ENCODE measurements at regions not wholly inside any gene's neighbourhood (a gene's known extent, or its start where the extent isn't known, plus 50 kb on each side); places are given as distances from the start of the nearest gene placed in this dataset.

- Histone ChIP-seq H3K27me3 (ENCODE audit: control insufficient read depth in 5 of 5, insufficient read depth in 4 of 5, low read length in 5 of 5) (peaks cover 0 to 19% (median 0%) of the 10 kb centered on the region in 5 donors), H3K9ac (ENCODE audit: low read length in 5 of 5) (no peak overlapping the region), H3K4me1 (ENCODE audit: control insufficient read depth in 5 of 5, insufficient read depth in 5 of 5, low read length in 5 of 5) (peaks cover 0 to 13% (median 10%) of the 10 kb centered on the region in 5 donors), H3K27ac (ENCODE audit: low read depth, low read length) (no peak overlapping the region), H3K9me3 (ENCODE audit: control insufficient read depth in 5 of 5, low read length in 5 of 5) (peaks cover 0 to 14% (median 7%) of the 10 kb centered on the region in 5 donors), H3K36me3 (ENCODE audit: control insufficient read depth in 5 of 5, insufficient read depth in 5 of 5, low read length in 5 of 5) (no peaks in the 10 kb centered on the region), H3K4me3 (ENCODE audit: low read depth in 1 of 5, low read length in 5 of 5) (no peak overlapping the region)
Observed at GRCh38 chr1:14365301-14365988, 233.0 kb upstream of the KAZN start.

GRCh38 chr1:14366091-14367018 lies 232.1 kb upstream of the KAZN start:
- H3K36me3 ChIP-seq (ENCODE audit: control insufficient read depth in 5 of 5, insufficient read depth in 5 of 5, low read length in 5 of 5) = no peaks in the 10 kb centered on the region
- peak overlapping the region in 1 of 5 donors; percentile 5 for H3K9ac ChIP-seq (ENCODE audit: low read length in 5 of 5)
- H3K4me3 ChIP-seq (ENCODE audit: low read depth in 1 of 5, low read length in 5 of 5) = peak overlapping the region in 2 of 5 donors; percentile 1 to 13
- peaks cover 0 to 13% (median 10%) of the 10 kb centered on the region in 5 donors for H3K4me1 ChIP-seq (ENCODE audit: control insufficient read depth in 5 of 5, insufficient read depth in 5 of 5, low read length in 5 of 5)
- H3K27me3 ChIP-seq (ENCODE audit: control insufficient read depth in 5 of 5, insufficient read depth in 4 of 5, low read length in 5 of 5) = peaks cover 0 to 19% (median 0%) of the 10 kb centered on the region in 5 donors
- H3K27ac ChIP-seq (ENCODE audit: low read depth, low read length) = no peak overlapping the region
- H3K9me3 ChIP-seq (ENCODE audit: control insufficient read depth in 5 of 5, low read length in 5 of 5) = peaks cover 0 to 11% (median 7%) of the 10 kb centered on the region in 5 donors

GRCh38 chr1:14367451-14367850 lies 231.0 kb upstream of the KAZN start:
- Histone ChIP-seq H3K27ac (ENCODE audit: low read depth, low read length) (no peak overlapping the region), H3K27me3 (ENCODE audit: control insufficient read depth in 5 of 5, insufficient read depth in 4 of 5, low read length in 5 of 5) (peaks cover 0 to 19% (median 0%) of the 10 kb centered on the region in 5 donors), H3K36me3 (ENCODE audit: control insufficient read depth in 5 of 5, insufficient read depth in 5 of 5, low read length in 5 of 5) (no peaks in the 10 kb centered on the region), H3K9ac (ENCODE audit: low read length in 5 of 5) (no peak overlapping the region), H3K4me1 (ENCODE audit: control insufficient read depth in 5 of 5, insufficient read depth in 5 of 5, low read length in 5 of 5) (peaks cover 0 to 13% (median 10%) of the 10 kb centered on the region in 5 donors), H3K4me3 (ENCODE audit: low read depth in 1 of 5, low read length in 5 of 5) (no peak overlapping the region), H3K9me3 (ENCODE audit: control insufficient read depth in 5 of 5, low read length in 5 of 5) (peaks cover 0 to under 1% (median 0%) of the 10 kb centered on the region in 5 donors)

GRCh38 chr1:14369526-14370213 lies 228.8 kb upstream of the KAZN start:
- Histone ChIP-seq H3K27ac (ENCODE audit: low read depth, low read length) (no peak overlapping the region), H3K4me1 (ENCODE audit: control insufficient read depth in 5 of 5, insufficient read depth in 5 of 5, low read length in 5 of 5) (peaks cover 0 to 13% (median 10%) of the 10 kb centered on the region in 5 donors), H3K27me3 (ENCODE audit: control insufficient read depth in 5 of 5, insufficient read depth in 4 of 5, low read length in 5 of 5) (peaks cover 0 to 19% (median 0%) of the 10 kb centered on the region in 5 donors)

GRCh38 chr1:14371771-14372497 lies 226.6 kb upstream of the KAZN start:
- Histone ChIP-seq H3K9ac (ENCODE audit: low read length in 5 of 5) (no peak overlapping the region), H3K4me1 (ENCODE audit: control insufficient read depth in 5 of 5, insufficient read depth in 5 of 5, low read length in 5 of 5) (peaks cover 0 to 1% (median 0%) of the 10 kb centered on the region in 5 donors)

More at GRCh38 chr1:14369526-14370213, 228.8 kb upstream of the KAZN start:
- H3K9me3 ChIP-seq (ENCODE audit: control insufficient read depth in 5 of 5, low read length in 5 of 5) = no peaks in the 10 kb centered on the region
- H3K36me3 ChIP-seq (ENCODE audit: control insufficient read depth in 5 of 5, insufficient read depth in 5 of 5, low read length in 5 of 5) = no peaks in the 10 kb centered on the region
- no peak overlapping the region for H3K4me3 ChIP-seq (ENCODE audit: low read depth in 1 of 5, low read length in 5 of 5)
- no peak overlapping the region for H3K9ac ChIP-seq (ENCODE audit: low read length in 5 of 5)

GRCh38 chr1:14372526-14372925 lies 226.0 kb upstream of the KAZN start:
- H3K36me3 ChIP-seq (ENCODE audit: control insufficient read depth in 5 of 5, insufficient read depth in 5 of 5, low read length in 5 of 5) = no peaks in the 10 kb centered on the region
- peaks cover 0 to 14% (median 0%) of the 10 kb centered on the region in 5 donors for H3K27me3 ChIP-seq (ENCODE audit: control insufficient read depth in 5 of 5, insufficient read depth in 4 of 5, low read length in 5 of 5)
- no peak overlapping the region for H3K4me3 ChIP-seq (ENCODE audit: low read depth in 1 of 5, low read length in 5 of 5)
- peaks cover 0 to 1% (median 0%) of the 10 kb centered on the region in 5 donors for H3K4me1 ChIP-seq (ENCODE audit: control insufficient read depth in 5 of 5, insufficient read depth in 5 of 5, low read length in 5 of 5)
- H3K27ac ChIP-seq (ENCODE audit: low read depth, low read length) = no peak overlapping the region
- H3K9ac ChIP-seq (ENCODE audit: low read length in 5 of 5) = no peak overlapping the region
- no peaks in the 10 kb centered on the region for H3K9me3 ChIP-seq (ENCODE audit: control insufficient read depth in 5 of 5, low read length in 5 of 5)

More at GRCh38 chr1:14371771-14372497, 226.6 kb upstream of the KAZN start:
- Histone ChIP-seq H3K27me3 (ENCODE audit: control insufficient read depth in 5 of 5, insufficient read depth in 4 of 5, low read length in 5 of 5) (peaks cover 0 to 18% (median 0%) of the 10 kb centered on the region in 5 donors), H3K27ac (ENCODE audit: low read depth, low read length) (no peak overlapping the region), H3K36me3 (ENCODE audit: control insufficient read depth in 5 of 5, insufficient read depth in 5 of 5, low read length in 5 of 5) (no peaks in the 10 kb centered on the region), H3K9me3 (ENCODE audit: control insufficient read depth in 5 of 5, low read length in 5 of 5) (no peaks in the 10 kb centered on the region), H3K4me3 (ENCODE audit: low read depth in 1 of 5, low read length in 5 of 5) (no peak overlapping the region)

- H3K4me1 ChIP-seq (ENCODE audit: control insufficient read depth in 5 of 5, insufficient read depth in 5 of 5, low read length in 5 of 5) = peaks cover 0 to 1% (median 0%) of the 10 kb centered on the region in 5 donors
- no peak overlapping the region for H3K27ac ChIP-seq (ENCODE audit: low read depth, low read length)
- no peaks in the 10 kb centered on the region for H3K9me3 ChIP-seq (ENCODE audit: control insufficient read depth in 5 of 5, low read length in 5 of 5)
- no peak overlapping the region for H3K9ac ChIP-seq (ENCODE audit: low read length in 5 of 5)
- no peaks in the 10 kb centered on the region for H3K36me3 ChIP-seq (ENCODE audit: control insufficient read depth in 5 of 5, insufficient read depth in 5 of 5, low read length in 5 of 5)
- peaks cover 0 to 10% (median 0%) of the 10 kb centered on the region in 5 donors for H3K27me3 ChIP-seq (ENCODE audit: control insufficient read depth in 5 of 5, insufficient read depth in 4 of 5, low read length in 5 of 5)
- no peak overlapping the region for H3K4me3 ChIP-seq (ENCODE audit: low read depth in 1 of 5, low read length in 5 of 5)
Observed at GRCh38 chr1:14373081-14373758, 225.3 kb upstream of the KAZN start.

- H3K27me3 ChIP-seq (ENCODE audit: control insufficient read depth in 5 of 5, insufficient read depth in 4 of 5, low read length in 5 of 5) = peaks cover 0 to under 1% (median 0%) of the 10 kb centered on the region in 5 donors
- no peak overlapping the region for H3K27ac ChIP-seq (ENCODE audit: low read depth, low read length)
- H3K4me3 ChIP-seq (ENCODE audit: low read depth in 1 of 5, low read length in 5 of 5) = no peak overlapping the region
- H3K9me3 ChIP-seq (ENCODE audit: control insufficient read depth in 5 of 5, low read length in 5 of 5) = peaks cover 0 to 17% (median 6%) of the 10 kb centered on the region in 5 donors
- no peak overlapping the region for H3K9ac ChIP-seq (ENCODE audit: low read length in 5 of 5)
- H3K4me1 ChIP-seq (ENCODE audit: control insufficient read depth in 5 of 5, insufficient read depth in 5 of 5, low read length in 5 of 5) = peaks cover 0 to 1% (median 0%) of the 10 kb centered on the region in 5 donors
- no peaks in the 10 kb centered on the region for H3K36me3 ChIP-seq (ENCODE audit: control insufficient read depth in 5 of 5, insufficient read depth in 5 of 5, low read length in 5 of 5)
Observed at GRCh38 chr1:14375226-14375625, 223.3 kb upstream of the KAZN start.

GRCh38 chr1:14377386-14377785 lies 221.1 kb upstream of the KAZN start:
- Histone ChIP-seq H3K27me3 (ENCODE audit: control insufficient read depth in 5 of 5, insufficient read depth in 4 of 5, low read length in 5 of 5) (no peaks in the 10 kb centered on the region), H3K9me3 (ENCODE audit: control insufficient read depth in 5 of 5, low read length in 5 of 5) (peaks cover 0 to 27% (median 13%) of the 10 kb centered on the region in 5 donors), H3K4me1 (ENCODE audit: control insufficient read depth in 5 of 5, insufficient read depth in 5 of 5, low read length in 5 of 5) (peaks cover 0 to 1% (median 0%) of the 10 kb centered on the region in 5 donors), H3K9ac (ENCODE audit: low read length in 5 of 5) (no peak overlapping the region), H3K27ac (ENCODE audit: low read depth, low read length) (no peak overlapping the region), H3K4me3 (ENCODE audit: low read depth in 1 of 5, low read length in 5 of 5) (no peak overlapping the region), H3K36me3 (ENCODE audit: control insufficient read depth in 5 of 5, insufficient read depth in 5 of 5, low read length in 5 of 5) (no peaks in the 10 kb centered on the region)
